Stimulated activated CD4-positive, alpha-beta T cell treated with anti-CD3 and anti-CD28 coated beads, Interleukin-4, amount 100 ng/mL, for 1 hour (primary cell): ENCODE measurements at regions not wholly inside any gene's neighbourhood (a gene's known extent, or its start where the extent isn't known, plus 50 kb on each side); places are given as distances from the start of the nearest gene placed in this dataset.

Experiments
- DNase-seq: peaks from one replicate; pipeline ENCODE4 v3.0.0-alpha.2; 2020

- DNase-seq: no peak
These were observed 291.5 kb downstream of the LRATD1 start for GRCh38 chr2:14923820-14924580.

GRCh38 chr2:14925471-14925870 is 293.0 kb downstream of the LRATD1 start:
- no peak for DNase-seq

GRCh38 chr2:14927021-14927564 is 294.6 kb downstream of the LRATD1 start:
- no peak for DNase-seq

- DNase-seq: no peak
These were observed 295.5 kb downstream of the LRATD1 start for GRCh38 chr2:14928056-14928455.

- no peak for DNase-seq
These were observed 297.9 kb downstream of the LRATD1 start for GRCh38 chr2:14930441-14930840.

GRCh38 chr2:14932285-14932684 is 299.8 kb downstream of the LRATD1 start:
- no peak for DNase-seq

- DNase-seq: no peak
These were observed 301.2 kb downstream of the LRATD1 start for GRCh38 chr2:14933753-14934152.

GRCh38 chr2:14936426-14936825 is 303.9 kb downstream of the LRATD1 start:
- no peak for DNase-seq

- DNase-seq: no peak
These were observed 304.8 kb downstream of the LRATD1 start for GRCh38 chr2:14937336-14937735.

GRCh38 chr2:14941151-14941631 is 308.7 kb downstream of the LRATD1 start:
- DNase-seq: no peak

GRCh38 chr2:14942987-14943386 is 310.5 kb downstream of the LRATD1 start:
- no peak for DNase-seq

GRCh38 chr2:14944562-14945346 is 312.2 kb downstream of the LRATD1 start:
- no peak for DNase-seq

GRCh38 chr2:14951569-14952285 is 319.2 kb downstream of the LRATD1 start:
- DNase-seq: no peak

GRCh38 chr2:14952400-14952963 is 320.0 kb downstream of the LRATD1 start:
- no peak for DNase-seq

- no peak for DNase-seq
These were observed 328.3 kb downstream of the LRATD1 start for GRCh38 chr2:14960686-14961324.

GRCh38 chr2:14967729-14968128 is 335.2 kb downstream of the LRATD1 start:
- DNase-seq: no peak

GRCh38 chr2:14975381-14975780 is 342.9 kb downstream of the LRATD1 start:
- DNase-seq: no peak

GRCh38 chr2:14977021-14977420 is 344.5 kb downstream of the LRATD1 start:
- no peak for DNase-seq

- no peak for DNase-seq
These were observed 346.3 kb downstream of the LRATD1 start for GRCh38 chr2:14978845-14979244.

GRCh38 chr2:14982790-14983189 is 350.3 kb downstream of the LRATD1 start:
- no peak for DNase-seq

- no peak for DNase-seq
These were observed 356.1 kb downstream of the LRATD1 start for GRCh38 chr2:14988600-14988999.

GRCh38 chr2:14991723-14992122 is 359.2 kb downstream of the LRATD1 start:
- no peak for DNase-seq
